Activated T-cell treated with anti-CD3 and anti-CD28 coated beads, Interleukin-2, amount 50 U/mL, for 72 hours (primary cell): ENCODE measurements at regions not wholly inside any gene's neighbourhood (a gene's known extent, or its start where the extent isn't known, plus 50 kb on each side); places are given as distances from the start of the nearest gene placed in this dataset.

ENCODE experiments used
- ATAC-seq, 2 donors: fragments of 150-1000 bp; cut with Tn5 transposase; replicated peaks in 1 of 2; 2 replicates each; pipeline ENCODE4 v1.10.0; 2021; ENCODE audit warnings: moderate library complexity in 2 of 2, mild to moderate bottlenecking in 1 of 2
- DNase-seq, 2 donors: peaks; one replicate each; pipeline ENCODE4 v3.0.0; 2021 to 2022; ENCODE audit warnings: mixed read lengths in 1 of 2
- H3K27ac Mint-ChIP-seq: one replicate; pipeline ENCODE4 v1.8.0; 2022; ENCODE audit warnings: mild to moderate bottlenecking, moderate library complexity, mixed read lengths
- H3K27me3 Mint-ChIP-seq: one replicate; pipeline ENCODE4 v1.8.0; 2022; ENCODE audit warnings: low read depth, mixed read lengths
- H3K36me3 Mint-ChIP-seq, 2 donors: one replicate each; pipeline ENCODE4 v1.8.0; 2022; ENCODE audit warnings: mixed read lengths in 2 of 2, mild to moderate bottlenecking in 1 of 2; ENCODE audit not compliant: insufficient read depth in 2 of 2
- H3K4me1 Mint-ChIP-seq: one replicate; pipeline ENCODE4 v1.8.0; 2022; ENCODE audit warnings: low read depth, mixed read lengths
- H3K4me3 Mint-ChIP-seq, 2 donors: one replicate each; pipeline ENCODE4 v1.8.0; 2022; ENCODE audit warnings: mild to moderate bottlenecking in 2 of 2, mixed read lengths in 2 of 2, moderate library complexity in 2 of 2
- H3K9me3 Mint-ChIP-seq, 2 donors: one replicate each; pipeline ENCODE4 v1.8.0; 2022; ENCODE audit warnings: mixed read lengths in 2 of 2

DNA sequence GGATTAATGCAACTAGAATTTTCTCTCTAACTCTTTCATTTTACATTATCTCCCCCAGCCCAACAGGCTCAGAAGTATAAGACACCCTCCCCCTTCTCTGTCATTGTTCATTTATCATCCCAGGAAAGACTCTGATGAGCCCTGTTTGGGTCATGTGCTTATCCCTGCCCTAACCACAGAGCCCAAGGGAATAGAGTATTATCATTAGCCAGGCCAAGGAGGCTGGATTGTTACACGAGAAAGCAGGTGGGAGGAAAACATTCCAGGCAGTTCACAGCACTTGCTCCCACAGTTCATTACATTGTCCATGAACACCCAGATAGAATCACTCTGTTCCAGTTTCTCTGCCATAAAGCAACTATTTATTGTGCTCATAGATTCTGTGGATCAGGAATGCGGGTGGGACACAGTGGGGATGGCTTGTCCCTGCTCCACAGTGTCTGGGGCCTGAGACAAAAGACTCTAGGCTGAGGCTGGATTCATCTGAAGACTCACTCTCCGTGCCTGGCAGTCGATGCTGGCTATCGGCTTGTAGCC lies 59.5 kb upstream of the TMEM215 start:
- Mint-ChIP-seq H3K36me3 (peaks cover 0 to 2% of the 10 kb centered on the region in 2 donors), H3K27ac (no peak overlapping the region), H3K4me1 (no peaks in the 10 kb centered on the region), H3K9me3 (peaks cover 0 to 3% of the 10 kb centered on the region in 2 donors), H3K4me3 (no peak overlapping the region), H3K27me3 (no peaks in the 10 kb centered on the region)
- no peak for ATAC-seq
- no peak for DNase-seq

DNA sequence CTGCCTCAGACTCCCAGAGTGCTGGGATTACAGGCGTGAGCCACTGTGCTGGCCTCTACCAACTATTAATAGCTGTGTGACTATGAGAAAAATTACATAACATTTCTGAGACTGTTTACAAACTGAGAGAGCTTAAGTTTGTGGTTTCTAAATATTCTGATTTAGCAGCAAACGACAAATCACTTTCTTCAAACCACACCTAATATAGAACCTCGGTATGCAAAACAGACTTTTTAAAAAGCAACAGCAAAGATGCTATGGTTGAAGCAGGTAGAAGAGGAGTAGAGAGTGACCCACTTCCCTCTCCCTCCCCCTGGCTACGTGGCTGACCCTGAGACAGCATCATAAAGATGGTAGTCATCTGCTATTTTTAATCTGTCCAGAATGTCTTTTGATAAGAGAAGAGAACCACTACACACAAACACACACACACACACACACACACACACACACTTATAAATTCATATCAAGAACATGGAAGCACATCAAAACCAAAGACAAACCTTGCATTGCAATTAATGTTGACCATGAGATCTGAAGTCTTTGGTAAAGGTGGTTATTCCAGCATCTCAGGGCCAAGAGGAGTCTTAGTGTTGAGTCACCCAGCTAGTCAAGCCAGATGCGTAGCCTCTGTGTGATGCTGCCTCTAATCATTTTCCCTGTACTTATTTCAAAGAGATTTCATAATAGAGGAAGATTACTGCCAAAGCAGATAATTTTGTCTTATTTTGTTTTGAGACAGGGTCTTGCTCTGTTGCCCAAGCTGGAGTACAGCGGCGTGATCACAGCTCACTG lies 58.1 kb upstream of the TMEM215 start:
- no peak for DNase-seq
- peaks cover 0 to 2% of the 10 kb centered on the region in 2 donors for H3K36me3 Mint-ChIP-seq
- H3K9me3 Mint-ChIP-seq: peaks cover 0 to 6% of the 10 kb centered on the region in 2 donors
- H3K27ac Mint-ChIP-seq: no peak overlapping the region
- no peak overlapping the region for H3K4me3 Mint-ChIP-seq
- ATAC-seq: no peak
- no peaks in the 10 kb centered on the region for H3K4me1 Mint-ChIP-seq
- no peaks in the 10 kb centered on the region for H3K27me3 Mint-ChIP-seq

DNA sequence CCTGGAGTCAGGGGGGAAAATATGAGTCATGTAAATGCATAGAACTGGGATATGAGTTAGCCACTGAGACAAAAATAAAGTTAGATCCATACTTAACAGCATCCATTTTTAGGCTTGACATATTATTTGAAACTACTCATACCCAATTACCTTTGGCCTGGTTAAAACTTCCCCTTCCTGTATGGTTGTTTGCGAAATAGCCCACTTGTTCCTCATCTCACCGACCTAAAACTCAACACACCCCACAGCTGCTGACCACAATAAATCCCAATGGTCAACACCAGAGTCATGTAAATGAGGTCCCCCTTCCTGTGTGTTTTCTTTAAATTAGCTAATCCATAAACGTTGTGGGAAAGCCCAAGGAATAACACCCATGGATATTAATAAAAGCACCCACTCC lies 55.2 kb upstream of the TMEM215 start:
- H3K36me3 Mint-ChIP-seq: peaks cover 0 to 2% of the 10 kb centered on the region in 2 donors
- DNase-seq (no peak), ATAC-seq (no peak)

More for the DNA sequence above, 55.2 kb upstream of the TMEM215 start:
- H3K27ac Mint-ChIP-seq: no peak overlapping the region
- no peak overlapping the region for H3K4me3 Mint-ChIP-seq
- peaks cover 0 to 6% of the 10 kb centered on the region in 2 donors for H3K9me3 Mint-ChIP-seq
- no peaks in the 10 kb centered on the region for H3K27me3 Mint-ChIP-seq
- H3K4me1 Mint-ChIP-seq: no peaks in the 10 kb centered on the region
